ENCODE measurements at regions not wholly inside any gene's neighbourhood (a gene's known extent, or its start where the extent isn't known, plus 50 kb on each side); places are given as distances from the start of the nearest gene placed in this dataset.

DNA sequence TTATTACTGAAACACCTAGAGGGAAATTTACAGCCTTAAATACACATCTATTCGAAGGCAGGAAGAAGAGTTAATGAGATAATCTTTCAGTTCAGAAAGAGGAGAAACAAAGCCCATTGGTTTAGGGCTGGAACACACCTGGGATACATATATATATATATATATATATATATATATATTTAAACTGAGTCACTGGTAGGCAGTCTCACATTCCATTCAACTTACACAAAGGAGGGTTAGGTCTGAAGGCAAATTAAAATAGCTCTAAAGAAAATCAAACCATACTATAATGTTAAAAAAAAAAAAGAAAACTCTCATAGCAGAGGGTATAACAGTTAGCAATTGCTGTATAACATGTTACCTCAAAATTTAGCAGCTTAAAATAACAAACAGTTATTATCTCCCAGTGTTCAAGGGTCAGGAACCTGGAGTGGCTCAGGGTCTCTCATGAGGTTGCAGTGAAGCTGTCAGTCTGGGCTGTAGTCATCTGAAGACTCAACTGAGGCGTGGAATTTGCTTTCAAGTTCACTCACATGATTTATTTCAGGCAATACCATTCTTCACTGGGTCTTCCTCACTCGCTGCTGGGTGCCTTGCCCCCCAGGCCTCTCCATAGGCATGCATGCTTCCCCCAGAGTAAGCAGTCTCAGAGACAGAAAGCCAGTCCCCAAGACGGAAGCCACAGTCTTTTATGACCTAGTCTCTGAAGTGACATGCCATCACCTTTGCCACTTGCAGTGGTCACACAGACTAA is 332.8 kb downstream of the NSG2 start:
- TF ChIP-seq, protein P1, sequence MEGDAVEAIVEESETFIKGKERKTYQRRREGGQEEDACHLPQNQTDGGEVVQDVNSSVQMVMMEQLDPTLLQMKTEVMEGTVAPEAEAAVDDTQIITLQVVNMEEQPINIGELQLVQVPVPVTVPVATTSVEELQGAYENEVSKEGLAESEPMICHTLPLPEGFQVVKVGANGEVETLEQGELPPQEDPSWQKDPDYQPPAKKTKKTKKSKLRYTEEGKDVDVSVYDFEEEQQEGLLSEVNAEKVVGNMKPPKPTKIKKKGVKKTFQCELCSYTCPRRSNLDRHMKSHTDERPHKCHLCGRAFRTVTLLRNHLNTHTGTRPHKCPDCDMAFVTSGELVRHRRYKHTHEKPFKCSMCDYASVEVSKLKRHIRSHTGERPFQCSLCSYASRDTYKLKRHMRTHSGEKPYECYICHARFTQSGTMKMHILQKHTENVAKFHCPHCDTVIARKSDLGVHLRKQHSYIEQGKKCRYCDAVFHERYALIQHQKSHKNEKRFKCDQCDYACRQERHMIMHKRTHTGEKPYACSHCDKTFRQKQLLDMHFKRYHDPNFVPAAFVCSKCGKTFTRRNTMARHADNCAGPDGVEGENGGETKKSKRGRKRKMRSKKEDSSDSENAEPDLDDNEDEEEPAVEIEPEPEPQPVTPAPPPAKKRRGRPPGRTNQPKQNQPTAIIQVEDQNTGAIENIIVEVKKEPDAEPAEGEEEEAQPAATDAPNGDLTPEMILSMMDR (conservative IDR thresholded peaks at IDR 0.05 in 1 of 2, IDR thresholded peaks at IDR 0.05 in 1 of 2; ENCODE audit: extremely low read depth in 1 of 2, insufficient read depth in 1 of 2, low read depth in 1 of 2, low read length in 2 of 2): no peak
- TF ChIP-seq EZH2 (IDR thresholded peaks at IDR 0.05; ENCODE audit: borderline replicate concordance, low read length): no peak

All from mammary epithelial cell (primary cell).